OCI-LY7 (cell line): ENCODE measurements at regions not wholly inside any gene's neighbourhood (a gene's known extent, or its start where the extent isn't known, plus 50 kb on each side); places are given as distances from the start of the nearest gene placed in this dataset.

Experiments used
- BruUV-seq: library from RNA; stranded (reverse); fragments of 400-500 nt; replicated peaks from 2 replicates; lab custom pipeline; 2021; lab: Mats Ljungman, UMichigan
- CTCF ChIA-PET: fragments of 300-600 bp; sonication (Branson Sonifier 250); formaldehyde crosslinking; loops from one replicate; lab custom pipeline; 2022; ENCODE audit warnings: antibody characterized with exemption; ENCODE audit not compliant: unreplicated experiment; lab: Charles Lee
- POLR2A ChIA-PET: fragments of 300-600 bp; sonication (Branson Sonifier 250); formaldehyde crosslinking; loops from one replicate; lab custom pipeline; 2022; ENCODE audit warnings: antibody characterized with exemption; lab: Charles Lee
- DNase-seq: peaks from one replicate; pipeline ENCODE4 v3.0.0-alpha.2; 2015; ENCODE audit warnings: low spot score
- H2AFZ ChIP-seq: fragments of 200-600 bp; sonication (generic), shearing (Covaris generic); 2 replicates; pipeline ENCODE4 v1.6.1; 2014; ENCODE audit warnings: mild to moderate bottlenecking, antibody characterized with exemption, low read length, moderate library complexity
- H3K27ac ChIP-seq: fragments of 200-600 bp; sonication (generic); 2 replicates; pipeline ENCODE4 v1.5.1; 2014; ENCODE audit warnings: mixed run types, low read depth, mild to moderate bottlenecking, moderate library complexity, low read length, inconsistent platforms; ENCODE audit not compliant: poor library complexity, severe bottlenecking
- H3K36me3 ChIP-seq: fragments of 200-600 bp; sonication (generic); 2 replicates; pipeline ENCODE4 v1.6.1; 2014; ENCODE audit warnings: mild to moderate bottlenecking, antibody characterized with exemption, low read length, moderate library complexity, mixed read lengths; ENCODE audit not compliant: insufficient read depth
- H3K4me1 ChIP-seq: fragments of 200-600 bp; sonication (generic); 2 replicates; pipeline ENCODE4 v1.5.1; 2014; ENCODE audit warnings: mild to moderate bottlenecking, low read length; ENCODE audit not compliant: insufficient read depth, poor library complexity, severe bottlenecking
- H3K4me2 ChIP-seq: fragments of 200-600 bp; sonication (generic); 2 replicates; pipeline ENCODE4 v1.6.1; 2014; ENCODE audit warnings: mild to moderate bottlenecking, low read length
- H3K4me3 ChIP-seq: fragments of 200-600 bp; sonication (generic); 2 replicates; pipeline ENCODE4 v1.5.1; 2014; ENCODE audit warnings: mild to moderate bottlenecking, low read depth, low read length; ENCODE audit not compliant: poor library complexity, severe bottlenecking
- H3K79me2 ChIP-seq: fragments of 200-600 bp; sonication (generic); 2 replicates; pipeline ENCODE4 v1.6.1; 2016; ENCODE audit warnings: low read depth, mild to moderate bottlenecking, low read length, moderate library complexity, mixed read lengths; ENCODE audit not compliant: insufficient read depth
- H3K9me2 ChIP-seq: fragments of 200-600 bp; sonication (generic); 2 replicates; pipeline ENCODE4 v1.6.1; 2016; ENCODE audit warnings: mild to moderate bottlenecking, low read length, mixed read lengths; ENCODE audit not compliant: insufficient read depth
- H3K9me3 ChIP-seq: fragments of 200-600 bp; sonication (generic); 2 replicates; pipeline ENCODE4 v1.6.1; 2014; ENCODE audit warnings: mild to moderate bottlenecking, mixed run types, low read length, mixed read lengths
- H4K20me1 ChIP-seq: fragments of 200-600 bp; sonication (generic); 2 replicates; pipeline ENCODE4 v1.6.1; 2014; ENCODE audit warnings: mild to moderate bottlenecking, antibody characterized with exemption, low read length, moderate library complexity, mixed read lengths; ENCODE audit not compliant: insufficient read depth
- EZH2phosphoT487 ChIP-seq: fragments of 200-600 bp; sonication (generic); IDR thresholded peaks from 2 replicates; pipeline ENCODE4 v1.6.1; 2018; ENCODE audit warnings: low read depth, borderline replicate concordance, mild to moderate bottlenecking, mixed run types, antibody characterized with exemption, low read length, moderate library complexity, mixed read lengths
- intact Hi-C: fragments of 100-400 bp; cut with micrococcal nuclease; formaldehyde crosslinking; loops from one replicate; pipeline ENCODE4 v1.10.0; 2022; ENCODE audit not compliant: unreplicated experiment
- TF ChIP-seq, protein P1 (sequence below): fragments of 200-600 bp; sonication (generic); conservative IDR thresholded peaks from 2 replicates; pipeline ENCODE4 v1.5.1; 2014; ENCODE audit warnings: mild to moderate bottlenecking, antibody characterized with exemption, low read length, moderate library complexity, mixed read lengths

DNA sequence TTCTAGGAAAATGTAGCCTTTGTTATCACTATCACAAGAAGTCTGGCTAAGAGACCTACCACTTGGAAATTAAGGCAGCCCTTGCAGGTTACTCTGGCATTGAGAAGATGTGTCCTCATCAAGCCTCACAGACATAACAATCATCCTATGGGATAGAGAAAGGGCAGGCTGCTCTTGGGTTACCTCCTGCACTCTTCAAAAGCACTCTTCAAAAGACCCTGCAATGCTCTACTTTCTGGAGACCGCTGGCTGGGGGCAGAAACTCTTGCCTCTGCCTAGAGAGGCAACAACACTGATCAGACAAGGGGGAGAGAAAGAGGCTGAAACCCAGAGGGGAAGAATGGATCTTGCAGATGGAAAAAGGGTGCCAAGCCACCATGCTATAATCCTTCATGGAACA lies 127.9 kb upstream of the BNIP2 start:
- Histone ChIP-seq H4K20me1 (no peaks in the 10 kb centered on the region), H3K36me3 (no peaks in the 10 kb centered on the region), H3K9me3 (no peaks in the 10 kb centered on the region), H3K27ac (no peak overlapping the region), H3K9me2 (no peaks in the 10 kb centered on the region), H3K4me1 (no peaks in the 10 kb centered on the region), H2AFZ (no peak overlapping the region), H3K79me2 (no peaks in the 10 kb centered on the region), H3K4me3 (no peak overlapping the region), H3K4me2 (no peak overlapping the region)
- ChIA-PET CTCF (no interaction called here), POLR2A (no interaction called here)
- intact Hi-C loops = no loop called here
- no TSS peak for BruUV-seq
- no peak for TF ChIP-seq EZH2phosphoT487
- TF ChIP-seq, protein P1, sequence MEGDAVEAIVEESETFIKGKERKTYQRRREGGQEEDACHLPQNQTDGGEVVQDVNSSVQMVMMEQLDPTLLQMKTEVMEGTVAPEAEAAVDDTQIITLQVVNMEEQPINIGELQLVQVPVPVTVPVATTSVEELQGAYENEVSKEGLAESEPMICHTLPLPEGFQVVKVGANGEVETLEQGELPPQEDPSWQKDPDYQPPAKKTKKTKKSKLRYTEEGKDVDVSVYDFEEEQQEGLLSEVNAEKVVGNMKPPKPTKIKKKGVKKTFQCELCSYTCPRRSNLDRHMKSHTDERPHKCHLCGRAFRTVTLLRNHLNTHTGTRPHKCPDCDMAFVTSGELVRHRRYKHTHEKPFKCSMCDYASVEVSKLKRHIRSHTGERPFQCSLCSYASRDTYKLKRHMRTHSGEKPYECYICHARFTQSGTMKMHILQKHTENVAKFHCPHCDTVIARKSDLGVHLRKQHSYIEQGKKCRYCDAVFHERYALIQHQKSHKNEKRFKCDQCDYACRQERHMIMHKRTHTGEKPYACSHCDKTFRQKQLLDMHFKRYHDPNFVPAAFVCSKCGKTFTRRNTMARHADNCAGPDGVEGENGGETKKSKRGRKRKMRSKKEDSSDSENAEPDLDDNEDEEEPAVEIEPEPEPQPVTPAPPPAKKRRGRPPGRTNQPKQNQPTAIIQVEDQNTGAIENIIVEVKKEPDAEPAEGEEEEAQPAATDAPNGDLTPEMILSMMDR = no peak
- DNase-seq = no peak

DNA sequence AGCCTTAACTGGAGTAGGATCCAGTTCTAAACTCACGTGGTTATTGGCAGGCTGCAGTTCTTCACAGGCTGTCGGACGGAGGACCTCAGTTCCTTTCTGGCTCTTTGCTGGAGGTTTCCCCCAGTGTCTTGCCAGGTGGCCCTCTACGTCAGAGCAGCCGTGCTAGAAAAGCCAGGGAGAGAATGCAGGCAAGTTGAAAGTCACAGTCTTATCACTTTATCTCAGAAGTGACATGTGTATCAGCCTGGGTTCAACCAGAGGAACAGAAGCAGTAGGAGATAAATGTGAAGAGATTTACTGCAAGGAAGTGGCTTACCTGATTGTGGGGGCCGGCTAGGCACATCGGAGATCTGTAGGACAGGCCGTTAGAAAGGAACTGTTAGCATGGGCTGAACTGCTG lies 125.3 kb upstream of the BNIP2 start:
- H2AFZ ChIP-seq = no peak overlapping the region
- no peak for DNase-seq
- no peaks in the 10 kb centered on the region for H3K36me3 ChIP-seq
- POLR2A ChIA-PET = no interaction called here
- intact Hi-C loops = no loop called here
- TF ChIP-seq, protein P1 = no peak
- TF ChIP-seq EZH2phosphoT487 = no peak
- H3K4me3 ChIP-seq = no peak overlapping the region
- no peaks in the 10 kb centered on the region for H3K79me2 ChIP-seq
- no peaks in the 10 kb centered on the region for H3K9me2 ChIP-seq
- no peak overlapping the region for H3K27ac ChIP-seq
- BruUV-seq = no TSS peak
- H3K4me2 ChIP-seq = no peak overlapping the region
- H4K20me1 ChIP-seq = no peaks in the 10 kb centered on the region
- no peaks in the 10 kb centered on the region for H3K9me3 ChIP-seq
- CTCF ChIA-PET = no interaction called here
- no peaks in the 10 kb centered on the region for H3K4me1 ChIP-seq

DNA sequence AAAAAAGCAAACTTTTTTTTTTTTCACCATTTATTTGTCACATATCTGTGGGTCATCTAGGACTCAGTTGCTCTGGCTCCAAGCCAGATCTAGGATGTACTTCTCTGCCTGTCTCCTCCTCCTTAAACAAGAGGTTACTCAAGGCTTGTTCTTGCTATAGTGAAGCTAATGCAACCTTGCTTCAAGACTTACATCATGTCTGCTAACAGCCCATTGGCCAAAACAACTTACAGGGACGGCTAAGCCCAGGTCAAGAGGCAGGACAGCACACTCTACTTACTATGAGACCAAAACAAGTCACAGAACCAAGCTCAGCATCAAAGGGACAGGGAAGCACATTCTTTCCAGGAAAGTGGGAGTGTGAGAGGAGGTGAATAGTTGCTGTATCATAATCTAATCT lies 123.8 kb upstream of the BNIP2 start:
- intact Hi-C loops = no loop called here
- Histone ChIP-seq H3K27ac (no peak overlapping the region), H3K9me3 (no peaks in the 10 kb centered on the region), H3K79me2 (no peaks in the 10 kb centered on the region), H3K4me1 (no peaks in the 10 kb centered on the region), H3K4me3 (no peak overlapping the region), H3K9me2 (no peaks in the 10 kb centered on the region), H3K36me3 (no peaks in the 10 kb centered on the region), H4K20me1 (no peaks in the 10 kb centered on the region), H2AFZ (no peak overlapping the region), H3K4me2 (no peak overlapping the region)
- BruUV-seq = no TSS peak
- no peak for DNase-seq
- CTCF ChIA-PET = no interaction called here
- POLR2A ChIA-PET = no interaction called here
- no peak for TF ChIP-seq EZH2phosphoT487
- TF ChIP-seq, protein P1 = no peak
